B cell (primary cell): ENCODE measurements at regions not wholly inside any gene's neighbourhood (a gene's known extent, or its start where the extent isn't known, plus 50 kb on each side); places are given as distances from the start of the nearest gene placed in this dataset.

ENCODE experiments used
- CTCF ChIP-seq: fragments of 200-600 bp; IDR thresholded peaks from one replicate; pipeline ENCODE4 v1.8.0; 2022; ENCODE audit warnings: antibody characterized with exemption, mild to moderate bottlenecking
- EZH2 ChIP-seq: IDR thresholded peaks from 2 replicates; pipeline ENCODE4 v1.6.1; 2012; ENCODE audit warnings: borderline replicate concordance, low read depth, mild to moderate bottlenecking, moderate library complexity, low read length; ENCODE audit not compliant: insufficient read depth, poor library complexity, severe bottlenecking

- TF ChIP-seq CTCF (no peak), EZH2 (no peak)
Measured at GRCh38 chr6:139990026-139990686, 615.7 kb upstream of the CITED2 start.
